Kidney (tissue), 13 donors: ENCODE measurements at regions not wholly inside any gene's neighbourhood (a gene's known extent, or its start where the extent isn't known, plus 50 kb on each side); places are given as distances from the start of the nearest gene placed in this dataset.
A peak's percentile ranks its signal among the peaks of the same experiment; 100 is the strongest.

Experiments
- DNase-seq, 5 donors: peaks; one replicate each; pipeline ENCODE4 v3.0.0-alpha.2; 2013 to 2020
- FAIRE-seq: peaks from 2 replicates; lab custom pipeline; 2012; peaks lifted over from hg19 to GRCh38; lab: Jason Lieb, UNC
- H3K27ac ChIP-seq, 2 donors: one replicate each; pipeline ENCODE4 v1.7.0; 2013; ENCODE audit warnings: low read depth in 2 of 2, low read length in 2 of 2, inconsistent platforms in 1 of 2
- H3K27me3 ChIP-seq: one replicate; pipeline ENCODE4 v1.7.1; 2013; ENCODE audit warnings: low read length, inconsistent platforms; ENCODE audit not compliant: control insufficient read depth, insufficient read depth
- H3K36me3 ChIP-seq, 3 donors: one replicate each; pipeline versions ENCODE4 v1.7.0 to v1.7.1; 2013; ENCODE audit warnings: low read length in 3 of 3, control low read depth in 1 of 3, inconsistent platforms in 1 of 3; ENCODE audit not compliant: insufficient read depth in 3 of 3, control insufficient read depth in 2 of 3
- H3K4me1 ChIP-seq, 3 donors: one replicate each; pipeline versions ENCODE4 v1.7.0 to v1.7.1; 2013; ENCODE audit warnings: low read length in 3 of 3, inconsistent platforms in 1 of 3, low read depth in 1 of 3; ENCODE audit not compliant: control insufficient read depth in 2 of 3, insufficient read depth in 2 of 3
- H3K4me3 ChIP-seq, 3 donors: one replicate each; pipeline versions ENCODE4 v1.7.0 to v1.8.1; 2013; ENCODE audit warnings: low read length in 3 of 3, control low read depth in 1 of 3, inconsistent platforms in 1 of 3
- H3K9ac ChIP-seq, 3 donors: one replicate each; pipeline versions ENCODE4 v1.7.0 to v1.7.1; 2013; ENCODE audit warnings: low read length in 3 of 3, control low read depth in 1 of 3, inconsistent platforms in 1 of 3
- H3K9me3 ChIP-seq, 3 donors: one replicate each; pipeline versions ENCODE4 v1.7.0 to v1.7.1; 2013; ENCODE audit warnings: low read length in 3 of 3, control low read depth in 1 of 3, inconsistent platforms in 1 of 3; ENCODE audit not compliant: control insufficient read depth in 2 of 3, insufficient read depth in 1 of 3
- CTCF ChIP-seq: IDR thresholded peaks from 3 replicates; pipeline ENCODE4 v1.5.1; 2012; ENCODE audit warnings: mild to moderate bottlenecking, moderate library complexity, borderline replicate concordance; ENCODE audit not compliant: insufficient read depth; ENCODE audit errors: extremely low read depth
- intact Hi-C: fragments of 100-400 bp; cut with DNase I; formaldehyde crosslinking; loops from one replicate; pipeline ENCODE4 v1.11.1; 2022
- donor health status: control.
- donor health status: control.
- donor health status: control.
- donor health status: control.
- donor health status: control.
- donor health status: DM: yes; HTN: yes; CAD: no.
- donor health status: Normal renal cell carcinoma (clear cell type).

DNA sequence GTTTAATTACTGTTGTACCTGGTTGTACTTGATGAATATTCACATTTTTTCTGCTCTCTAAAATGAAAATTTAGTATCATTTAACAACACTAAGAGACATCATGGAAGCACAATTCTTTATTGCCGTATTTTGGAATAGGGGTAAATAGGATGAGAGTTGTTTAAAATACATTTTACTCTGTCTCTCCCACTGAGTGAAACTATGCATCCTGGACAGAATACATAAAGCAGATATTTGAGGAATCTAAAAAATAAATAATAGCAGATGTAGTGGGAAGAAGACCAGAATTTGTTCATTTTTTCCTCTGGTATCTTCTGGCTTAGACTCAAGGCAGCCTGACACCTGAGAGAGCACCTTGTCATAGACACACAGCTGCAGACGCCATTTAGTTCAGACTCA lies 119.1 kb upstream of the AHI1 start:
- Histone ChIP-seq H3K27ac (no peak overlapping the region), H3K4me1 (no peaks in the 10 kb centered on the region), H3K9me3 (no peaks in the 10 kb centered on the region), H3K9ac (no peak overlapping the region), H3K4me3 (no peak overlapping the region), H3K36me3 (no peaks in the 10 kb centered on the region), H3K27me3 (no peaks in the 10 kb centered on the region)
- DNase-seq (no peak), FAIRE-seq (no peak)
- intact Hi-C loops: no loop called here
- TF ChIP-seq CTCF: no peak

GRCh38 chr6:135617222-135617621 lies 119.7 kb upstream of the AHI1 start:
- Histone ChIP-seq H3K4me1 (no peaks in the 10 kb centered on the region), H3K9me3 (no peaks in the 10 kb centered on the region), H3K4me3 (no peak overlapping the region), H3K9ac (no peak overlapping the region), H3K27me3 (no peaks in the 10 kb centered on the region), H3K27ac (no peak overlapping the region), H3K36me3 (no peaks in the 10 kb centered on the region)
- DNase-seq: no peak
- FAIRE-seq: no peak
- no peak for TF ChIP-seq CTCF
- intact Hi-C loops: no loop called here

DNA sequence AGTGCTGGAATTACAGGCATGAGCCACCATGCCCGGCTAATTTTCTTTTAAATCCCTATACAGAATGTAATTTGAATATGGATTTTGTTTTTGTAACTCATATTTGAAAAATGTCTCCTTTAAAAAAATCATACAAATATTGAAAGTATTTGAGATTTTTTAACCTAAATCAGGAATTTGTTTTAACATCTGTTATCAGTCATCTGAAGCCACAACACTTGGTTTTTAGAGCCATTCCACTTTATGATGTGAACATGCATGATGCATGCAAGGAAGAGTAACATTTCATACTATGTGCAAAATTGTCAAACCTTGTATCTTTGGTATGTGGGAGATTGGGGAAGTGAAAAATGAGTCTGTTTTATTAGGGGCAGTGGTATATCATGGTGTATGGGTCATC lies 124.5 kb upstream of the AHI1 start:
- Histone ChIP-seq H3K27ac (no peak overlapping the region), H3K36me3 (no peaks in the 10 kb centered on the region), H3K9me3 (no peaks in the 10 kb centered on the region), H3K27me3 (no peaks in the 10 kb centered on the region), H3K4me1 (peaks cover 0 to under 1% (median 0%) of the 10 kb centered on the region in 3 donors), H3K4me3 (no peak overlapping the region), H3K9ac (no peak overlapping the region)
- TF ChIP-seq CTCF: no peak
- peak in 1 of 5 donors; percentile 10 for DNase-seq
- no peak for FAIRE-seq
- intact Hi-C loops: no loop called here

DNA sequence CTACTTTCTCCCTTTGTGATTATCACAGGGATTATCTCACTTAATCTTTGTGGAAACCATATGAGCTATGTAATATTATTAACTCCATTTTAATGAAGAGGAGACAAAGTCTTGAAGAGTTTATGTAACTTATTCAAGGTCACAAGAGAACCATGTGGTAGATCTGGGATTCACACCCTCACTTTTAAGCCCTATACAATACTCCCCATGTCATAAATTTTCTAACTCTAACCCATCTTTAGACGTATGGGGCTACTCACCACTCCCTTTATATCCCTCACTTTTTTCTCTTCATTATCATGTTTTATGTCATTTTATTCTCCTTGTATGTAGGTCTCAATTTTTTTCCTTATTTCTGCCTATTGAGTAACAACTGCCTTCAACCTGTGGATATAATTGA lies 126.4 kb upstream of the AHI1 start:
- intact Hi-C loops: no loop called here
- no peak for FAIRE-seq

More for the DNA sequence above, 126.4 kb upstream of the AHI1 start:
- H3K4me3 ChIP-seq: no peak overlapping the region
- no peaks in the 10 kb centered on the region for H3K9me3 ChIP-seq
- TF ChIP-seq CTCF: no peak
- peaks cover 0 to 4% (median 0%) of the 10 kb centered on the region in 3 donors for H3K4me1 ChIP-seq
- no peak overlapping the region for H3K27ac ChIP-seq
- no peak for DNase-seq
- H3K27me3 ChIP-seq: no peaks in the 10 kb centered on the region
- H3K9ac ChIP-seq: no peak overlapping the region
- no peaks in the 10 kb centered on the region for H3K36me3 ChIP-seq
